Breast epithelium (tissue), 4 donors: ENCODE measurements at regions not wholly inside any gene's neighbourhood (a gene's known extent, or its start where the extent isn't known, plus 50 kb on each side); places are given as distances from the start of the nearest gene placed in this dataset.
"Not testable (repeated sequence)": the region's sequence is repeated elsewhere in the genome, so short reads cannot be mapped to it uniquely, and the experiment has no call there.

ENCODE experiments used
- DNase-seq, 2 donors: peaks; one replicate each; pipeline ENCODE4 v3.0.0-alpha.2; 2019; ENCODE audit warnings: low spot score in 2 of 2
- H3K27ac ChIP-seq, 2 donors: fragments of 200-600 bp; sonication (generic) in 1 of 2; one replicate each; pipeline ENCODE4 v1.5.1; 2016 to 2019; ENCODE audit warnings: mild to moderate bottlenecking in 1 of 2
- H3K27me3 ChIP-seq, 2 donors: fragments of 200-600 bp; sonication (generic) in 1 of 2; one replicate each; pipeline versions ENCODE4 v1.5.1 to v1.6.0; 2017 to 2019; ENCODE audit warnings: control low read depth in 1 of 2, mild to moderate bottlenecking in 1 of 2
- H3K36me3 ChIP-seq: fragments of 200-600 bp; one replicate; pipeline ENCODE4 v1.5.1; 2019
- H3K4me1 ChIP-seq, 2 donors: fragments of 200-600 bp; sonication (generic); one replicate each; pipeline ENCODE4 v1.5.1; 2016 to 2019; ENCODE audit warnings: control low read depth in 1 of 2
- H3K4me3 ChIP-seq, 3 donors: fragments of 200-600 bp; sonication (generic); 1 replicate in 2 of 3; 2 replicates in 1 of 3; pipeline ENCODE4 v1.5.1; 2016 to 2019; ENCODE audit warnings: mild to moderate bottlenecking in 3 of 3, moderate library complexity in 2 of 3
- H3K9me3 ChIP-seq, 2 donors: fragments of 200-600 bp; sonication (generic) in 1 of 2; one replicate each; pipeline ENCODE4 v1.5.1; 2016 to 2019; ENCODE audit warnings: control low read depth in 1 of 2
- POLR2A ChIP-seq: fragments of 450-650 bp; IDR thresholded peaks from one replicate; pipeline ENCODE4 v1.6.1; 2016; ENCODE audit warnings: antibody characterized with exemption, mild to moderate bottlenecking, moderate library complexity
- POLR2AphosphoS5 ChIP-seq, 3 donors: sonication (generic); formaldehyde crosslinking; IDR thresholded peaks; one replicate each; pipeline ENCODE4 v1.6.1; 2017; ENCODE audit warnings: antibody characterized with exemption in 3 of 3
- intact Hi-C: fragments of 100-400 bp; cut with DNase I; formaldehyde crosslinking; loops from one replicate; pipeline ENCODE4 v1.15.1; 2023; ENCODE audit warnings: low total_unique reads
- TF ChIP-seq, protein P1 (sequence below), 3 donors: fragments of 450-650 bp; IDR thresholded peaks; one replicate each; pipeline ENCODE4 v1.5.1; 2016 to 2017; ENCODE audit warnings: antibody characterized with exemption in 3 of 3, mild to moderate bottlenecking in 3 of 3, moderate library complexity in 3 of 3

DNA sequence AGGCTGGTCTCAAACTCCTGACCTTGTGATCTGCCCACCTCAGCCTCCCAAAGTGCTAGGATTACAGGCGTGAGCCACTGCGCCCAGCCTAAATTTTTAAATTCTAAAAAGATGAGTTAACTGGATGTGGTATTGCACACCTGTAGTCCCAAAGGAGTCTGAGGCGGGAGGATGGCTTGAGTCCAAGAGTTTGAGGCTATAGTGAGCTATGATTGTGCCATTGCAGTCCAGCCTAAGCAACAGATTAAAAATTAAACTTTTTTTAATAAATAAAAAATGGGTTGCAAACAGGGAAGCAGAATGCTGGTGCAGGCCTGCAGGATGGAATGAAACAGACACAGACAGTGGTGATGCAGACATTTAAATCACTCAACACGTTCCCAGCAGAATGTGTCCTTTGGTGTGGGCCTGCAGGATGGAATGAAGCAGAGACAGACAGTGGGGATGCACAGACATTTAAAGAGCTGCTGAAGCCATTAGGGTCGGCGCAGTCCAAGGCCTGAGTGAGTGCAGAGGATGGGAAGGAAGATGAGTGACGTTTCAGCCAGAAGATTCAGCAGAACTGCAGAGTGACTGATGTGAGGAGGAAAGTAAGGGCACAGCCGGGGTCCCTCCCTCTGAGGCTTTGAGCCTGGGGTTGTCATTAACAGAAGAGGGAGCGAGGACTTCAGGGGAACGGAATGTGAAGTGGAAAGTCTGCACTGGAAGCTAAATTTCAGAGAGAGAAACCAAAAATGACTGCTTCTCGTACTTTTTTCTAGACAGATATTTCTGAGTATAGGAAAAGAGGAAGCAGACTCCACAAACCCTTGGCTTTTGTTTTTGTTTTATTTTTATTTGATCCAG lies 117.5 kb downstream of the RIN2 start:
- H3K9me3 ChIP-seq, result no peaks in the 10 kb centered on the region
- no peaks in the 10 kb centered on the region for H3K36me3 ChIP-seq
- no peaks in the 10 kb centered on the region for H3K4me1 ChIP-seq
- intact Hi-C loops, result loop anchor here (10.0 kb wide), 1 partner anchor 811 kb away; no protein-coding TSS in a partner anchor
- TF ChIP-seq POLR2AphosphoS5 (IDR thresholded peaks at IDR 0.05) (no peak), POLR2A (no peak)
- TF ChIP-seq, protein P1, sequence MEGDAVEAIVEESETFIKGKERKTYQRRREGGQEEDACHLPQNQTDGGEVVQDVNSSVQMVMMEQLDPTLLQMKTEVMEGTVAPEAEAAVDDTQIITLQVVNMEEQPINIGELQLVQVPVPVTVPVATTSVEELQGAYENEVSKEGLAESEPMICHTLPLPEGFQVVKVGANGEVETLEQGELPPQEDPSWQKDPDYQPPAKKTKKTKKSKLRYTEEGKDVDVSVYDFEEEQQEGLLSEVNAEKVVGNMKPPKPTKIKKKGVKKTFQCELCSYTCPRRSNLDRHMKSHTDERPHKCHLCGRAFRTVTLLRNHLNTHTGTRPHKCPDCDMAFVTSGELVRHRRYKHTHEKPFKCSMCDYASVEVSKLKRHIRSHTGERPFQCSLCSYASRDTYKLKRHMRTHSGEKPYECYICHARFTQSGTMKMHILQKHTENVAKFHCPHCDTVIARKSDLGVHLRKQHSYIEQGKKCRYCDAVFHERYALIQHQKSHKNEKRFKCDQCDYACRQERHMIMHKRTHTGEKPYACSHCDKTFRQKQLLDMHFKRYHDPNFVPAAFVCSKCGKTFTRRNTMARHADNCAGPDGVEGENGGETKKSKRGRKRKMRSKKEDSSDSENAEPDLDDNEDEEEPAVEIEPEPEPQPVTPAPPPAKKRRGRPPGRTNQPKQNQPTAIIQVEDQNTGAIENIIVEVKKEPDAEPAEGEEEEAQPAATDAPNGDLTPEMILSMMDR (IDR thresholded peaks at IDR 0.05), result no peak
- DNase-seq, result no peak
- H3K4me3 ChIP-seq, result no peak overlapping the region
- H3K27ac ChIP-seq, result peak overlapping the region in 1 of 2 donors; percentile 46
- no peaks in the 10 kb centered on the region for H3K27me3 ChIP-seq

DNA sequence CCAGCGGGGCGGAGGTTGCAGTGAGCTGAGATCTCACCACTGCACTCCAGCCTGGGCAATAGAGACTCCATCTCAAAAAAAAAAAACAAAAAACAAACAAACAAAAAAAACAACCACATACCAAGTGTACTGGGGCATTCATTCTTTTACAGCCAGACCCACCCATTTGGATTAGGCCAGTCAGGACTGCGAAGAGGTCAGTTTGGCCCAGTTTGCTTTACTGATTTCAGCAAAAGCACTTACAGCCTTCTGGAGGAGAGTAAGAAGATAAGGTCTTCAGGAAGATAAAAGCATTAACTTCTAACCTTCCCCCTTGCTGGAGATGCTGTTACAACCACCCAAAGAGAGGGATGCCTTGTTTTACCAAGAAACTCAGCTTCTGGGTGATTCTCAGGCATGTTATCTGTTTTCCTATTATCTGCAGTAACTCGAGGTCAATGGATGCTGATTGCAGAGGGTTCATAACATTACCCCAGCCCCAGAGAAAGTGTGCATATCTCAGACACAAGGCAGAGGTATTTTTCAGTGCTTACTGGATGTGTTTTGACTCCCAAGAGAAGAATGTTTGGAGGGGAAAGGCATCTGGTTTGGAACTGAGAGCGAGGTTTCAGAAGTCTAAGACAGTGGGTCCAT lies 118.9 kb downstream of the RIN2 start:
- intact Hi-C loops, result loop anchor here (10.0 kb wide), 1 partner anchor 812 kb away; no protein-coding TSS in a partner anchor
- Histone ChIP-seq H3K4me3 (no peak overlapping the region), H3K4me1 (no peaks in the 10 kb centered on the region), H3K9me3 (no peaks in the 10 kb centered on the region), H3K27ac (no peak overlapping the region), H3K36me3 (no peaks in the 10 kb centered on the region), H3K27me3 (no peaks in the 10 kb centered on the region)
- no peak for TF ChIP-seq POLR2A
- no peak for TF ChIP-seq POLR2AphosphoS5 (IDR thresholded peaks at IDR 0.05)
- TF ChIP-seq, protein P1 (IDR thresholded peaks at IDR 0.05), result no peak
- DNase-seq, result no peak

DNA sequence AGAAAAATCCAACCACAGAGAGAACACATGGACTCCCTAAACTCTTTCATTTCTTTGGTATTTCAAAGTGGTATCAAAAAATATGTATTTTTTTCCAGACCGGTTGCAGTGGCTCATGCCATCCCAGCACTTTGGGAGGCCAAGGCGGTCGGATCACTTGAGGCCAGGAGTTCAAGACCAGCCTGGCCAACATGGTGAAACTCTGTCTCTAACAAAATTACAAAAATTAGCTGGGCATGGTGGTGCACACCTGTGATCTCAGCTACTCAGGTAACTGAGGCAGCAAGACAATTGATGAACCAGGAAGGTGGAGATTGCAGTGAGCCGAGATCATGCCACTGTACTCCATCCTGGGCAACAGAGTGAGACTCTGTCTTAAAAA lies 121.8 kb downstream of the RIN2 start:
- H3K27me3 ChIP-seq, H3K4me1 ChIP-seq, H3K27ac ChIP-seq, H3K36me3 ChIP-seq, DNase-seq, H3K4me3 ChIP-seq, H3K9me3 ChIP-seq: not testable (repeated sequence)
- intact Hi-C loops, result loop anchor here (10.0 kb wide), 2 partner anchors 95 to 815 kb away; no protein-coding TSS in a partner anchor

DNA sequence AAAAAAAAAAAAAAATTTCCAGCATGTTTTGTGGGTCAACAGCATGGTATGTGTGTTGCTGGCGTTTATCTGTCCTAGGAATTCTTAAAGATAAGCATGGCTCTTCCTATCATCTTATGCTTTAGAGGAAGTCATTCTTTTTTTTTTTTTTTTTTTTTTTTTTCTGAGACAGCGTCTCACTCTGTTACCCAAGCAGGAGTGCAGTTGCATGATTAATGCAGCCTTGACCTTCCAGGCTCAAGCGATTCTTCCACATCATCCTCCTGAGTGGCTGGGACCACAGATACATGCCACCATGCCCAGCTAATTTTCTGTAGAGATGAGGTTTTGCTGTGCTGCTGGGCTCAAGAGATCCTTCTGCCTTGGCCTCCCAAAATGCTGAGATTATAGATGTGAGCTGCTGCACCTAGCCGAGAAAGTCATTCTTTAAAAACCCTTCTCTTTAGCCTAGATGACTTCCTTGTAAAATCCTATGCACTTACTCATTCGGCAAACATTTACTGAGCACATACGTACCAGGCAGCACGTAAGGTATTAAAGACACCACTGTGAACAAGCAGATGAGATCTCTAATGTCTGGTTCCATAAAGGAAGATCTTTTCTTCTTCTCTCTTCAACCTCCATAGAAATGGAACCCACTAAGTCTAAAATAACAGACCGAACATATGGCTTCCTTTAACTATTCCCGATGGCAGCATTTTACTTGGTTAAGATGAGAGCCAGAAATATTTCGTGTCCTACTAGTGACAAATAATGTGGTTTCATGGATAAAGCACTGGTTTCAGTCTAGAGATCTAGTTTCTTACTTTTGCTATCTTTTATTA lies 122.4 kb downstream of the RIN2 start:
- peak overlapping the region in 1 of 2 donors; percentile 34 for H3K27ac ChIP-seq
- intact Hi-C loops, result loop anchor here (10.0 kb wide), 1 partner anchor 94 kb away; no protein-coding TSS in a partner anchor
- H3K9me3 ChIP-seq, result no peaks in the 10 kb centered on the region
- DNase-seq, result no peak
- TF ChIP-seq, protein P1 (IDR thresholded peaks at IDR 0.05), result no peak
- TF ChIP-seq POLR2AphosphoS5 (IDR thresholded peaks at IDR 0.05) (no peak), POLR2A (no peak)
- peaks cover 0 to under 1% of the 10 kb centered on the region in 2 donors for H3K4me1 ChIP-seq
- no peak overlapping the region for H3K4me3 ChIP-seq
- H3K27me3 ChIP-seq, result no peaks in the 10 kb centered on the region
- H3K36me3 ChIP-seq, result no peaks in the 10 kb centered on the region

DNA sequence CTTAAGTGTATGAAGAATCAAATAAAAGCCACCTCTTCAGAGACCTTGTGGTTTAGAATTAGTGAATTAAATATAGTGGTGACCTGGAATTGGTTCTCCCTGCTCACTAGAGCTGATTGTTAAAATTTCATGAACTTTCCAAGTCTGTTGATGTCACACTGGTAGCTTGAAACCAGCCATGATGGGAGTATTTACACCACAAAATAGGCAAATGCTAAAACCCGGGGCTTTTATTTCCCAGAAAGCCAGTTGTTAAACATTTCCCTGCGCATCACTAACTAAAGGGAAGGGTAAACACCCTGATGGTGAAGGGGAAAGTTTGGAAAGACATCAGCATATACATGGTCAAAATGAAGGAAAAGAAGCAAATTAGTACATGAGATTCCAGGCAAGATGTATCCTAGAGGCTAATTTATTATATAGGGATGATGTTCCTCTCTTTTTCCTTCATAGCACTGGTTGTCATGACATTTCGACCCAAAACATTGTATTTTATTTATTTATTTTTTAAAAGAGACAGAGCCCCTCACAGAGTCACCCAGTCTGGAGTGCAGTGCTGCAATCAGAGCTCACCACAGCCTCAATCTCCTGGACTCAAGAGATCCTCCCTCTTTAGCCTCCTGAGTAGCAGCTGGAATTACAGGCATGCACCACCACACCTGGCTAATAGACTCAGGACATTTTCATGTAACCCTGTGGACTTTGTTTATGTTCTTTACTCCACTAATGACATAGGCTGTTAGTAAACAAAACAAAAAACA lies 123.2 kb downstream of the RIN2 start:
- Histone ChIP-seq H3K36me3 (no peaks in the 10 kb centered on the region), H3K27me3 (no peaks in the 10 kb centered on the region), H3K9me3 (no peaks in the 10 kb centered on the region), H3K27ac (peak overlapping the region in 1 of 2 donors; percentile 34), H3K4me3 (no peak overlapping the region), H3K4me1 (peaks cover 6 to 8% of the 10 kb centered on the region in 2 donors)
- intact Hi-C loops, result loop anchor here (10.0 kb wide), 1 partner anchor 94 kb away; no protein-coding TSS in a partner anchor
- no peak for DNase-seq
- TF ChIP-seq POLR2AphosphoS5 (IDR thresholded peaks at IDR 0.05), result no peak
- TF ChIP-seq, protein P1 (IDR thresholded peaks at IDR 0.05), result no peak
- TF ChIP-seq POLR2A, result no peak
